ENCODE measurements at regions not wholly inside any gene's neighbourhood (a gene's known extent, or its start where the extent isn't known, plus 50 kb on each side); places are given as distances from the start of the nearest gene placed in this dataset.

DNA sequence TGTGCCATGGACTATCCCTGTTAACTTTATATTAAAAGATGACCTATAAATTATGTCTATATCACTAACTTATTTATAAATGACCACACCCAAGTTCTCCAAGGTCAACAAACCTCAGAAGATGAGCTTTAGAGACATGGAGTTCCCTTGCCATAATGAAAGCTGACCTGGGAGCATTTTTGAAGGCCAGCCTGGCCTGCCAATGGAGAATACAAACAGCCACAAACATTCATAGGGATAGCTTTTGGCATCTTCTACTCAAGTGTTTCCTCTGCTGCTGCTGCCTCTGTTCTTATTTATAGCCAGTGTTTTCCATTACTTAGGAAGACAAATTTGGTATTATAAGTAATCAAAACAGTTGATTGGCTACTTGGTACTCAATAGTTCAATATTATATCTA, 117.3 kb upstream of the ADAMTS19 start:
- no peak for DNase-seq

DNA sequence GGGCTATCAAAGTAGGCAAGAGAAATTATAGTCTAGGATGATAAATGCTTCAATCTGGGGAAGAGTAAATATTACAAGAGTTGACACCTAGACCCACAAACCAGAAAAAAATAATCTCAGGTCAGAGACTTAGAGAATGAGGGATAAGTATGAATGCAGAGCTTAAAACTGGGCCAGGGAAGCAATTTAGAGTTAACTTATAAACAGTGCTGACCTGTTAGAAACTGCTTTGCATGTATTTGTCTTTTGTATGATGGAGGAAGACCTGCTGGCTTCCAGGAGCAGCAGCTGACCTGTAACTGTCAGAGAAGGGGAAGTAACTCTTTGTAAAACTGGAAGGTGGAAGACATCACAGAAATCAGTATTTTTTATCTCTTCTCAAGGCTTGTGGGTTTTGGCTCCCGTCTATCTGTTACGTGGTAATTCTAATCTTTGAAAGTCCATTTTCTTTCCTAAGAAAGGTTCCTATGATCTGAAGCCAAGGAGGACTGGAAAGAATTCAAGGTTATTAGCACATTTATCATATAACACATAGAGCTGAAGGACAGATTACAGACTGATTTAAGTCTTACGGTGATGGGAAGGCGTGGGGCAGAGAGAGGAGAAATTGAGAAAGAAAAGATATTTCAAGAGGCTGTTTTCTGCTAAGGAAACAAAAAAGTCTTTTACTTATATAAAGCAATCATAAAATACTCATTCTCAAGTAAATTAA, 114.7 kb upstream of the ADAMTS19 start:
- DNase-seq: no peak

DNA sequence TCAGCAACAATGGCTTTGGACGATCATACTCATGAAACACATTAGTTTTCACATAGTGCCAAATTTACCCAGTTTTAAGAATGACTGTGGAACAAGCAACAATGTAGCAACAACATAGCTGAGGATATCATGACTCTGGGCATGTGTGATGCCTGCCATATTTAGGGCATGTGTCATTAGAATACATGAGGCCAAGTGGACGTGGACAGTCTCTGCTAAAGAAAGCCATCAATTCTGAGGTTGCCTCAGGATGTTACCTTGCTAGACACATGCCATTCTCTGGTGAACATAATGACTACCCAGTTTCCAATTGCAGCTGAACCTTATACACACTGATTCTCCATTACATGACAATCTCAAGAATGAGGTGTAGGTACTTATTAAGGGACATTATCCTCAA, 103.3 kb upstream of the ADAMTS19 start:
- DNase-seq: no peak

DNA sequence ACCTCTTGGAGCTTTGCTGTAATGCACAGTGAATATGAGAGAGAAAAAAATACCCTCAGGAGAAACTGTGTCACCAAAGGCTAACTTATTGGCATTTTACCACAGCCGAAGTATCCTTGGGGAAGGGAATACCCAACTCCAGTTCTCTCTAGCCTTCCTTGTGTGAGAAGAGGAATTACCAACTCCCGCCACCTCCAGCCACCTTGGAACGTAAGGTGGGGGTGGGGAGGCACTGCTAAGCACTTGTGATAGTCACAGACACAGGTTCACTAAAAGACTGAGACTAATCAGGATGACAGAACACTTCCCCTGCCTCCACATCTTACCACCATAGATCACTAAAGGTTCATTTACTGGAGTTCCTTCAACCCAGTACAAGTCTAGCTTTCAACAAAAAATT, 102.0 kb upstream of the ADAMTS19 start:
- no peak for DNase-seq

DNA sequence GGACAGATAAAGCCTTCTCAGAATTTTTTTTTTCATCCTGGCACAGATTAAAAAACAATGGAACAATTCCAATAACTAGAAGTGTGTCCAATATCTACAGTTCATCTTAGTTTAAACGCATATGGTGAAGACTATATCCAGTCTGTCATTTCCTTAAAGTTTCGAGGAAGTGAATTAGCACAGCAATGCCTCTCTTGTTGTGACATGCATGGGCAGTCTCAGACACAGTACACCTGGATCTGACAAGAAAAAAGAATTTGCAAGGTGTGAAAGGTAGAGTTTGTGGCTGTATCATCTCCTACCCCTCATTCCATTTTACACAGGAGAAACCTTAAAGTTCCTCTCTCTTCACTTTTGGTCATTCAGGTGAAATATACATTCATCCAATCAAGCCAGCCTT, 100.6 kb upstream of the ADAMTS19 start:
- no peak for DNase-seq

DNA sequence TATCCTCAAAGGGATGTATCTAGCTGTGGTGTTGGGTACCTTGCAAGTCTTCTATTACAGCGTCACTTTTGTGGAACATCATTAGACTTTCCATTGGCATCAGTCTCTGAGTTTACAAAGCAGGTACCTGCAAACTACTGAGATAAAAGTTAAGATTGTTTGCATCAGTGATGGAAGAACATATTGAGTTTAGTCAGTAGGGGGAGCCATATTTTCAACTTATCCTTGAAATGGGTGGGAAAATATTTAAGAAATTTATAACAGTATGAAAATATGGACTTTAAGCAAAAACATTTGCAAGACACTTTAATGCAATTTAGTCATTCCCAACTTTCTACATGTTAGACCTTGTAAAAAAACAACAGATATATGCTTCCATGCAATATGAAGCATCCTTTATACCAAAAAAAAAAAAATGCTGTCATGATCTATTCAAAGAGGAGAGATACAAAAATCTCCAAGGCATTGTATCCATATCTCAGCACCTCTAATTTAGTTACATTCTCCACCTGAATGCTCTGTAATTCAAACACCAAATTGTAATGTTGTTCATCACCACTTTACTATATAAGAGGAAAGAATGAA, 98.6 kb upstream of the ADAMTS19 start:
- peak; percentile 32 for DNase-seq

DNA sequence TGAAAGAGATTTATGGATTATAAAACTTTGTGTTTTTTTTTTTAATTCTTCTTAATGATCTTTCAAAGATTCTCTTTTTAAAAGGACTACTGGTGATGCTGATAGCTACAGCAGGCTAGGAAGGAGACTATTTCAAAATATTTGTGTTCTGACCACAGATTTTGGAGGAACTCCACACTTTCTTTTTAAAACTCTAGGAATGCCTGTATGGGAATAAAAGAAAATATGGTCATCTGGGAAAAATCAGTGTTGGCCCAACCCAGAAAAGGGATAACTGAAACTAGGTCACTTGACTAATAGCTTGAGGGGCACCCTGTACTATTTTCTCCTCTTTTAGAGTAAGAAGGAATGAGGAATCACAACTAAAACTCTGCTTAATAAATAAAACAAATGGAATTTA, 97.6 kb upstream of the ADAMTS19 start:
- DNase-seq: peak; percentile 38

DNA sequence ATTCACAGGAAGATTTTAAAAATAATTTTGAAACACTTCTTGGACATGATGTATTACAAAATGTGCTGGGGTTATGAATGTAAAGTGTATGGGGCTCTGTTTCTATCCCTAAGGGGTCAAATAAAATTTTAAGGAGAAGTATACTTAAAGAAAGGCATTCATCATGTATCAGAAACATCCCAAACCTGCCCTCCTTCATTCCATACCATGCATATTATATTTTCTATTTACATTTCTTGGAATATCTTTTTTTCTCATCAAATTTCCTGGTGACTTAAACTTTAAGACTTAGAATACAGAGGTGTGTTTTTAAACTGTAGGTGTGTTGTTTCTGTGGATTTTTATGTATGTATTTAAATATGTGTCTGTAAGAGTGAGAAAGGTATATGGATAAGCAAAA, 96.1 kb upstream of the ADAMTS19 start:
- no peak for DNase-seq

DNA sequence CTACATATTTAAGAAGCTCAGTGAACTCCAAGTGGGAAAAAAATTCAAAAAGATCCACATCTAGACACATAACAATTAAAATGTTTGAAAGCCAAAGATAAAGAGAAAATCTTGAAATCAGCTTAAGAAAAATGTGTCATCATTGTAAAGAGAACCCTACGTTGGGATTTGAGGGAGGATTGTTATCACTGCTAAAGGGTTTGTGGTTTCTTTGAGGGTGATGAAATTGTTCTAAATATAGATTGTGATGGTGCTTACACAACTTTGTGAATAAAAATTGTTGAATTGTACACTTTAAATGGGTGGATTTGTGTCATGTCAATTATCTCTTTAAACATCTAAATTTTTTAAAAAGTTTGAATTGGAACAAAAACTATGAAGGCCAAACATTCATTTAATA, 92.2 kb upstream of the ADAMTS19 start:
- DNase-seq: peak; percentile 58

DNA sequence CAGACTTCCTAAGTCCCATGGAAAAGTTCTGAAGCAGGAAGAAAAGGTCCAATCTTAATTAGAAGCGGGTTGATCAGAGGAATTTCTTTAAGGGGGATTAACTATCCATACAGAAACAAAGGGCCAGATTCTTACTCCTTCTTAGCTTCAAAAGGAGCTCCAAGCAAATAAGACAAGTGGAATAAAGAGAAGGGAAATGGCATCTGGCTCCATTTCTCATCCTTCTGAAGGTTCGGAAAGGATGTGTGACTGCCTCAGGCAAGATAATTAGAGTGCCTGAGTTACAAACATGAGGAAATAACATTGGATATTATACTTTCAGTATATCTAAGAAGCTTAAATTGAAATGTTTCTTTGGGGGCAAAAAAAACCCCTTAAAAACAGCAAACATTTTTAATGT, 88.1 kb upstream of the ADAMTS19 start:
- no peak for DNase-seq

DNA sequence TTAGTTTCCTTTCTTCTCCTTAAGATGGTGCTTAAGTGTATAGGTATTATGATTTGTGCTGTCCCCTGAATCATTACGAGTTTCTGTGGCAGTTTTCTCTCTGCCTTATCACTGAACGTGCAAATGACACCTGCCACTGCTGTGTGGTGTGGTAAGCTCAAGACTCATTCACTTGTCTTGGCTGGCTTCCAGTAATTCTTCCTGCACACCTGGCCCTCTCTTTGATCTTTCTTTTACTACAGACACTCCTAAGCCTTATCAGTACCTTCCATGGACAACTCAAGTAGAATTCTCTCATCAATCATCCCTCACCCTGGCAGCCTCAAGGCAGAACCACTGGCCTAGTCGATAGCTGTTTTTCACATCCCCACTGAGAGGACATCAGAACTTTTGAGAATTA, 82.6 kb upstream of the ADAMTS19 start:
- DNase-seq: no peak

DNA sequence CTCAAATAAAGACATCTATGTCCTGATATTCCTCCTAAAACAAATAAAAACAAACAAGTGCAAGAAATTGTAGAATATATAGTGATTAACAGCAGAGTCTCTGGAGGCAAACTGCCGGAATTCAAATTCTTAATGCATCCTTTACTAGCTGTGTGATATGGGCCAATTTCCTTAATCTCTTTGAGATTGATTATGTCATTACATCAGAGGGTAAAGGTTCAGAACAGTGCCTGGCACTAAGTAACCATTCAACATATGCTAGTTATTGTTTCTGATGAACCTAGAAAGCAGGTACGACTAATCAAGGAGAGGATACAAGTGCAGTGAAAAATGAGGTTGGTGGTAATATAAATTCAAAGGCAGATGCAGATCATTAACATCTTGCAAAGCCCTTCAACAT, 81.1 kb upstream of the ADAMTS19 start:
- no peak for DNase-seq

DNA sequence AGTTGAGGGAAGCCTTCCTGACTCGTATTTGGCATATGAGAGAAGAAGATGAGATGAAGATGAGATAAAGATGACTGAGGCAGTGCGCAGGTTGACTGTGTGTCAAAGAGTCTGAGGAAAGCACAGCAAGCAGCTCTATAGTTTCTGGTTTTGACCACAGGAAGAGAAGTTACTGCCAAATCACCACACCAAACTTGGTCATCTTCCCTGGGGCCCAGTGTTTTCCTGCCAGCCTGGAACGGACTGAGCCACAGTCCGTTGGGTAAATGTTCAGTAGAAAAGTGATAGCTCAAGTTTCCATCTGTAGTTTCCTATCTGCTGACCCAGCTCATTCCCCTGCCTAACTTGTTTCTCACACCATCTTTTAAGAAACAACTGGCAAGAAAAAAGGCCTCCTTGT, 80.7 kb upstream of the ADAMTS19 start:
- peak; percentile 7 for DNase-seq

DNA sequence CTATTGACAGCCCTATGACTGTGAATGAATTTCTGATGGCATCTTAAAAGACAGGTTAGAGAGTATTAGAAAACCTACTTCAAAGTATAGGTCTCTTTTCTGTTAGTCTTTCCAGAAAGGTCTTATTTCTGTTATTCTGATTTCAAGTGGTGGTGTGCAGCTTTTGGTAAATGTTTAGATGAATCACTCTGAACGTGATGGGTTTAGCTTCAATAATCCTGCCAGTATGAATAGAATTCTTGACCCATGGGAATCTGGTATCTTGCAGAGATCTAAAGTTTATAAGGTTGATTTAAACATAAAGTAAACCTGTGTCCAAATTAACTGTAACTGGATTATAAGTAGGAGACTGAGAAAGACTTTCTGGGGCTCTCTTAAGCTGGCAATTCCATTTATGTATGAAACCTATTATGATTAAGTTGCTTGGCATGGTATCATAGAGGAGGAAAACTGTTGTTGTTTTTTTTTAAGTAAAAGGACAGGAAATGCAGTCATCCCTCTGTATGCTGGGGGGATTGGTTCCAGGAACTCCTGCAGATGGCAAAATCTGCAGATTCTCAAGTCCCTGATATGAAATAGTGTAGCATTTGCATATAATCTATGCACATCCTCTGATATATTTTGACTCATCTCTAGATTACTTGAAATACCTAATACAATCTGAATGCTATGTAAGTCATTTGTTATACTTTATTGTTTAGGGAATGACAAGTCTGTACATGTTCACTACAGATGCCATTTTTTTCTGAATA, 77.0 kb upstream of the ADAMTS19 start:
- peak; percentile 12 for DNase-seq

DNA sequence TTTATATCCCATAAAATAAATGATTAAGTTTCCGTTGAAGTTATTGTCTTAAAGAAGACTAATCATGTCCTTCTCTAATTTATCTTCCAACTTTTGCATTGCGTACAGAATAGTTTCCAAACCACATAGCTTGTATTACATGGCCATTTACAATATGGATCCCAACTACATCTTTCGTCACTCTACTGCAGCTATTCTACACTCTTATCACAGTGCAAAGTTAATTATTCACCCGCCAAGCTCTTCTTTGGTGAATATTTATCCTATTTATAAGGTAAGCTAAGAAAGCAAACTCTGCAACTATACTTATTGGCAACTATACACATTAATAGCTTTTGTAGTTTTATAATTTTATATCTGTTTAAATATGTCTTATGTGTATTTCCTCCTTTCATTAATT, 75.9 kb upstream of the ADAMTS19 start:
- no peak for DNase-seq

DNA sequence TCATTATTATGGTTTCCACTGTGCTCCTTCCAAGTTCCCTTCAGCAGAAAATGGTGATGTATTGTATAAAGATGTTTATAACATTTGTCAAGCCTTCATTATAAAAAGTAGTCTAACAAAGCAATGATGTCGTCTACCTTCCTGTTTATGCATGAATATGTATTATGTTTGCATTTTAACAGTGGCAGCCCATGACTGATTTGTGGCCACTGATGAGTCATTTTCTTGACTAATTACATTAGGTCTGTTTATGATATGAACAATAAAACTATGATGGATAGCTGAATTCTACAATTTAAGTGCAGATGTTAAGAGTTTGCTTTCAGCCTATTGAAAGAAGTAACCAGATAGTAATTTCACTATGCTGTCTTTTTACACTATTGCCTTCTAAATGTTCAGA, 75.4 kb upstream of the ADAMTS19 start:
- no peak for DNase-seq

DNA sequence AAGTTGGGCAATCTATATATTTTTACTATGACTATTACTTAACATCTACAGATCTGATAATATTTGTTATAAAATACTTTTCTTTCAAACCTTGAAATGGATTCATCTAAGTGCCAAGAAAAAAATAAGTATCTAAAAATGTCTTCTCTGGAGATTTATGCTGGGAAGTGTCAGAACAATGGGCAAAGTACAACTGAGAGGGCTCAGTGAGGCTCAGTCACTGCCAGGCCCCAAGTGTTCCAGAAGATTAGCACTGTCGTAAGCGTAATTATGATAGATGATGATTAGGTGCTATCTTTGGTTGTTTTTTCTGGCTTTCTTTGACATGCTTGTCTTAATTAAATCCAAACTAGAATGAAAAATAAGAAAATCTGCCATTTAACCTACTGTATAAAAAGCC, 72.2 kb upstream of the ADAMTS19 start:
- DNase-seq: no peak

DNA sequence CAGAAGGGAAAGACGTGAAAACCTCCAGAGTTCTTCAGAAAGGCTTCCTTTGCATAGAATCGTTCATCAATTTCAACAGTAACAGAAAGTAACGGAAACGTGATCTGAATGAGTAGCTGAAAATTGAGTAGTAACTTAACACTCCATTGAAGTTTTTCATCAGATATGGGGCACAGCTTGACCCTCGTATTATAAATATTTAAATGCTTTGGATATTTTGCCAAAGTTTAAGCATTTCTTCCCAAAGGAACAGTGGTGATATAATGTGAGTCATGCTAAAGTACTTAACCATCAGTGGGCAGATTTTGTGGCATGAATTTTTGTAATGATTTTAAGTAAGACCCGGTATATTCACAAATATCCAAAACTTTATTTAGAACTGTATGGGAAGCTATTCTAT, 67.4 kb upstream of the ADAMTS19 start:
- DNase-seq: peak; percentile 19

DNA sequence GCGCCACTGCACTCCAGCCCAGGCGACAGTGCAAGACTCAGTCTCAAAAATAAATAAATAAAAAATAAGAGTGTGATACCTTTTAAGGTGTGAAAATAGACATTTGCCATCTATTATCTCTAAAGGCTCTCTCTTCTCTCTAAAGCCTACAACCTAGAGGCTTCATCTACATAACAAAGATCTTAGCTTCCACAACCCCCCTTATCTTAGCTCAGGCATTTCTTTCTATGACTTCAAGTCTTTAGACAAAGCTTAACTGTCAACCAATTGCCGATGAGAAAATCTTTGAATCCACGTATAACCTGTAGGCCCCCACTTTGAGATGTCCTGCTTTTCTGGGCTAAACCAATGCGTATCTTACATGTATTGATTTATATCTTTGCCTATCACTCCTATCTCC, 64.9 kb upstream of the ADAMTS19 start:
- DNase-seq: no peak

DNA sequence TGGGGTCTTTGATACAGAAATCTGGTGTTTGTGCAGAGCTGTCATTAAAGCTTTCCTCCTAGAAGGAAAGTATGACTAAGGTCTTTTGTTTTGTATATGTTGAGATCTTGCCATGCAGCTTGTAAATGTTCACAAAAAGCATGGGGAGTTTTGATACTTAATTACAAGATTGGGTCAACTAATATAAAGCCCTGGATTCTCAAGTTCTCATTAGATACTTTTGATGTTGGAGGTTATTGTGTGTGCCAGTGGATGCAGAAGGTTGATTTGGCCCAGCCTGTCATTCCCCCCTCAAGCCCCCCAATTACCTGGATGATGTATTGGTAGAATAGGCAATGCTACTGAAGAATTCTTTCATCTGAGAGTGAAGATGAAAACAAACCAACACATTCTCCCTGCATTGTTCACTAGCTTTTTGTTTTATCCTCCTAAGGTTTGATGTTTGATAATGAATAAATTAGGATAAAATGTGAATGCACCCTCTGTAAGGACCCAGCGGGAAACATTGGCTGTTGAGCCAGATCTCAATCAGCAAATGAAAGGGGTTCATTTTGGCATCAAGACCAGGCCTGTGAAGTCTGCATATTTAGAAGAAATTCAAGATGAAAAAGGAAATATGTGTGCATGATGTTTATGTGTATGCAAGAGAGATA, 61.9 kb upstream of the ADAMTS19 start:
- no peak for DNase-seq

DNA sequence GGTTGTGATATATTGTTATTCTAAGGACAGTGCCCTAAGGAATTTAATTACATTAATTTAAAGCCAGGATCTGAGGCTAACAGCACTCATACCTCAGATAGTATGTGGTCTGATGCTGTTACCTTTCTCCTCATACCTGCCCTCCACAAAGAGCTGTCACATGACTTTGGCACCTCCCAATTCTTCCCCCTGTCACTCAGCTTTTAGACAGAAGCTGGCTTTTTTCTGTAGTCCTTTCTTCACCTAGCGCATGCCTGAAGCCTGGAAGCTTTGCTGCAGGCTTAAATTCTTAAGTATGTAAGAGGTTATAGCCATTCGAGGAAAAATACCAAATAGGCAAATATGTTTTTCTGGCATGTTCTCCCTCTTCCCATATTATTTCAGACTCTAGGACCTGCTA, 61.0 kb upstream of the ADAMTS19 start:
- no peak for DNase-seq

DNA sequence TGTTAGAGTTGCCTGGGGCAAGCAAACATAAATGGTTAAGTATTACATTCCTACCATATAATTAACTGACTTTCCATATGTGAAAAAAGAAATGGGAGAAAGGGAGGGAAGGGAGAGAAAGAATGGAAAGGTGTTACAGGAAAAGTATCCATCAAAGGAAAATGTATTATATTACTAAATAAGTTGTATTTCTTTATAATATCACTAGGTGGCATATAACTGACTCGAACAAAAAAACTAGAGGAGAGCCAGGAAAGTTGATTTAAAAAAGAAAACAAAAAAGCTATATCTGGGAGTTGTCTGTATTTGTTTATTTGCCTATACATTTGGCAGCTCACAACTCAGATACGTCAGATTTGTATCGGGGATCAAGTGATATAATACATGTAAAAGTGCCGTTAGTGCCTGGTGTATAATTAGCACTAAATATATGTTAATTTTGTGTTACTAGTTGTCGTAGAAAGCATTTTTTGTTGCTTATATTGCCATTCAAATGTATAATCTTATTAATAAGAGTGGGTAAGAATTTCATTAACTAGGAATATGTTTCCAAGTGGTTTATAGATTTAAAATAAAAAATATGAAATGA, 59.6 kb upstream of the ADAMTS19 start:
- no peak for DNase-seq

DNA sequence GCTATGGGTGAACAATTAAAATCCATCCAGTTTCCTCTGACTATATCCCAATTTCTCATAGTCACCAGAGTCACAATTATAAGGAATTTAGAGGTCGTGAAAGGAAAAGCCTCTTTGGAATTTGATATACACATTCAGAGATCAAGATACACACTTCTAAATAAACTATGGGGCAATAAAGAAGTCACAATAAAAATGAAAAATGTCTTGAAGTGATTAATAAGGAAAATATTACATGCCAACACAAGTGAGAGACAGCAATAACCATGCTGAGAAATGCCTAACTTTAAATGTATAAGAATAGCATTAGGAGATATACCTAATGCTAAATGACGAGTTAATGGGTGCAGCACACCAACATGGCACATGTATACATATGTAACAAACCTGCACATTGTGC, 54.9 kb upstream of the ADAMTS19 start:
- DNase-seq: no peak
